Left lung (tissue), 4 donors: ENCODE measurements at regions not wholly inside any gene's neighbourhood (a gene's known extent, or its start where the extent isn't known, plus 50 kb on each side); places are given as distances from the start of the nearest gene placed in this dataset.

Experiments used
- ATAC-seq: fragments of 200-7000 bp; cut with Tn5 transposase; one replicate; pipeline ENCODE4 v1.9.1; 2020; ENCODE audit warnings: moderate library complexity
- DNase-seq, 4 donors: peaks; one replicate each; pipeline ENCODE4 v3.0.0-alpha.2; 2013 to 2020
- H3K27ac ChIP-seq, 2 donors: fragments of 200-600 bp; sonication (generic) in 1 of 2; one replicate each; pipeline versions ENCODE4 v1.5.0 to v1.8.0; 2020 to 2021
- H3K27me3 ChIP-seq, 2 donors: fragments of 200-600 bp; sonication (generic) in 1 of 2; one replicate each; pipeline versions ENCODE4 v1.5.0 to v1.8.0; 2020 to 2021
- H3K36me3 ChIP-seq, 2 donors: fragments of 200-600 bp; sonication (generic) in 1 of 2; one replicate each; pipeline versions ENCODE4 v1.5.0 to v1.8.0; 2020 to 2021
- H3K4me1 ChIP-seq, 2 donors: fragments of 200-600 bp; one replicate each; pipeline ENCODE4 v1.8.0; 2021
- H3K4me3 ChIP-seq, 2 donors: fragments of 200-600 bp; sonication (generic) in 1 of 2; one replicate each; pipeline versions ENCODE4 v1.5.0 to v1.8.0; 2020 to 2021; ENCODE audit warnings: mild to moderate bottlenecking in 1 of 2
- H3K9me3 ChIP-seq, 2 donors: fragments of 200-600 bp; sonication (generic) in 1 of 2; one replicate each; pipeline versions ENCODE4 v1.5.0 to v1.8.0; 2020 to 2021
- intact Hi-C, 2 donors: fragments of 100-400 bp; cut with DNase I; formaldehyde crosslinking; loops; one replicate each; pipeline versions ENCODE4 v1.11.2 to v1.14.2; 2022
- TF ChIP-seq, protein P1 (sequence below), 2 donors: fragments of 200-600 bp; sonication (generic) in 1 of 2; IDR thresholded peaks; one replicate each; pipeline versions ENCODE4 v1.5.0 to v1.8.0; 2021; ENCODE audit warnings: antibody characterized with exemption in 2 of 2
- donor health status: DM: no; HTN: yes; CAD: no.
- donor health status: DM: no; HTN: no; CAD: no.

- no peak overlapping the region for H3K27ac ChIP-seq
- peaks cover 0 to 30% of the 10 kb centered on the region in 2 donors for H3K9me3 ChIP-seq
- DNase-seq (no peak), ATAC-seq (no peak)
- TF ChIP-seq, protein P1, sequence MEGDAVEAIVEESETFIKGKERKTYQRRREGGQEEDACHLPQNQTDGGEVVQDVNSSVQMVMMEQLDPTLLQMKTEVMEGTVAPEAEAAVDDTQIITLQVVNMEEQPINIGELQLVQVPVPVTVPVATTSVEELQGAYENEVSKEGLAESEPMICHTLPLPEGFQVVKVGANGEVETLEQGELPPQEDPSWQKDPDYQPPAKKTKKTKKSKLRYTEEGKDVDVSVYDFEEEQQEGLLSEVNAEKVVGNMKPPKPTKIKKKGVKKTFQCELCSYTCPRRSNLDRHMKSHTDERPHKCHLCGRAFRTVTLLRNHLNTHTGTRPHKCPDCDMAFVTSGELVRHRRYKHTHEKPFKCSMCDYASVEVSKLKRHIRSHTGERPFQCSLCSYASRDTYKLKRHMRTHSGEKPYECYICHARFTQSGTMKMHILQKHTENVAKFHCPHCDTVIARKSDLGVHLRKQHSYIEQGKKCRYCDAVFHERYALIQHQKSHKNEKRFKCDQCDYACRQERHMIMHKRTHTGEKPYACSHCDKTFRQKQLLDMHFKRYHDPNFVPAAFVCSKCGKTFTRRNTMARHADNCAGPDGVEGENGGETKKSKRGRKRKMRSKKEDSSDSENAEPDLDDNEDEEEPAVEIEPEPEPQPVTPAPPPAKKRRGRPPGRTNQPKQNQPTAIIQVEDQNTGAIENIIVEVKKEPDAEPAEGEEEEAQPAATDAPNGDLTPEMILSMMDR (IDR thresholded peaks at IDR 0.05) = no peak
- H3K4me3 ChIP-seq = no peak overlapping the region
- intact Hi-C loops = no loop called here
- H3K27me3 ChIP-seq = no peaks in the 10 kb centered on the region
- no peaks in the 10 kb centered on the region for H3K4me1 ChIP-seq
- no peaks in the 10 kb centered on the region for H3K36me3 ChIP-seq
These were observed 474.5 kb upstream of the SYT4 start for GRCh38 chr18:43751835-43752234.

GRCh38 chr18:43757273-43757672 is 480.0 kb upstream of the SYT4 start:
- no peaks in the 10 kb centered on the region for H3K36me3 ChIP-seq
- peak overlapping the region in 1 of 2 donors; percentile 21 for H3K27ac ChIP-seq
- no peaks in the 10 kb centered on the region for H3K4me1 ChIP-seq
- DNase-seq (no peak), ATAC-seq (no peak)
- intact Hi-C loops = no loop called here
- no peak overlapping the region for H3K4me3 ChIP-seq
- H3K9me3 ChIP-seq = peaks cover 0 to 8% of the 10 kb centered on the region in 2 donors
- H3K27me3 ChIP-seq = no peaks in the 10 kb centered on the region
- TF ChIP-seq, protein P1 (IDR thresholded peaks at IDR 0.05) = no peak

DNA sequence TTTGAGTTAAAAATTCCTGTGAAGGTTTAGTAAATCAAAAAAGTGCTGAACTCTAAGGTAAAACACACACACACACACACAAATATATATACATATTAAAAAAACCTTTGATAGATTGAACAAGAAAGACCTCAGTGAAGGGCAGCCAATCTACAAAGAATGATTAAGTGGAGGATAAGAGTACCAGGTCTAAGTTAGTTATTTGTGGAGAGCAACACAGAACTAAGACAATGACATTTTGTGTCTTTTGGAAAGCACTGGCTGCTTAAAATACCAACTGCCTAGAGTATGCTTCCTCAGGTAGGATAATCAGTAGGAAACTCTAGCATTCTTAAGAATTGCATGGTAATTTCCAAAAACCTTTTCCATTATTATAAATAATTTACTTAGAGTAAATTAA is 481.4 kb upstream of the SYT4 start:
- Histone ChIP-seq H3K4me3 (no peak overlapping the region), H3K27me3 (no peaks in the 10 kb centered on the region), H3K36me3 (no peaks in the 10 kb centered on the region), H3K4me1 (no peaks in the 10 kb centered on the region), H3K9me3 (peaks cover 0 to 7% of the 10 kb centered on the region in 2 donors), H3K27ac (no peak overlapping the region)
- intact Hi-C loops = no loop called here
- DNase-seq (no peak), ATAC-seq (no peak)
- TF ChIP-seq, protein P1 (IDR thresholded peaks at IDR 0.05) = no peak

DNA sequence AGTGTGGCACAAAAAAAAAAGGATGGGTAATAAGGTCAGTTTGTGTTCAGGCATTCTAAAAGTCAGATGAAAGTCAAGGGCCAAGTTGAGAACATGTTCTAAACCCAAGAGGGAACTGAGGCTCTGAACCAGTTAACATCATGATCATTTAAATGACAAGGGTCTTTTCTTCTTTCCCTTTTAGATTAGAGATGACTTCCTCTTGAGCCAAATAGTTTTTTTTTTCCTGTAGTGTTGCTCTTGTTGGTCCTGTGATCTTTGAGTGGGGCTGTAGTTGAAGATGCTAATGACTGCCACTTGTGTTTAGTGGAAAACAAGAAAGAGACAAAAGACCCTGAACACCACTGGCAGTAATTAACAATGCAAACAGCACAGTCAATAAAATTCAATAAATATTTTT is 482.7 kb upstream of the SYT4 start:
- H3K27me3 ChIP-seq = no peaks in the 10 kb centered on the region
- intact Hi-C loops = no loop called here
- H3K36me3 ChIP-seq = no peaks in the 10 kb centered on the region
- TF ChIP-seq, protein P1 (IDR thresholded peaks at IDR 0.05) = no peak
- H3K9me3 ChIP-seq = peaks cover 0 to 12% of the 10 kb centered on the region in 2 donors
- no peaks in the 10 kb centered on the region for H3K4me1 ChIP-seq
- H3K4me3 ChIP-seq = no peak overlapping the region
- ATAC-seq (no peak), DNase-seq (no peak)
- no peak overlapping the region for H3K27ac ChIP-seq

DNA sequence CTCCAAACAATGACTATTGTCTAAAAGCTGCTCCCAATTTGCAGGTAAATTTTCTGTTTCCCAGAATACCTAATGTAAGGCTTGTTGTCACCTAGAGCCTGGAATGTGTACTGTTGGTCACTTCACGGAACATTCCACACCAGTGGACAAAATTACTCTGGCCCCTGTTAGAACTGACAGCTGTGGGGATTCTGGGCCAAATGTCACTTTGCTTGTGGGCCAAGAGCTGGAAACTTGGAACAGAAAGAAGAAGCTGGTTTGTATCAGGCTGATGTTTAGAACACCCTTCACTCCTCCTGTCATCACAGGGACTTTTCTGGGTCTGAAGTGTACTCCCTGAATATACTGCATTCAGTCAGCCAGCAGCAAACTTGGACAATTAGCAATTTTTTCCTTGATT is 495.6 kb upstream of the SYT4 start:
- Histone ChIP-seq H3K4me1 (no peaks in the 10 kb centered on the region), H3K4me3 (no peak overlapping the region), H3K9me3 (no peaks in the 10 kb centered on the region), H3K27ac (no peak overlapping the region), H3K36me3 (no peaks in the 10 kb centered on the region), H3K27me3 (no peaks in the 10 kb centered on the region)
- ATAC-seq (no peak), DNase-seq (peak in 2 of 4 donors; percentile 51 to 66)
- TF ChIP-seq, protein P1 (IDR thresholded peaks at IDR 0.05) = no peak
- intact Hi-C loops = no loop called here
